ENCODE measurements at regions not wholly inside any gene's neighbourhood (a gene's known extent, or its start where the extent isn't known, plus 50 kb on each side); places are given as distances from the start of the nearest gene placed in this dataset.
"Not testable (repeated sequence)": the region's sequence is repeated elsewhere in the genome, so short reads cannot be mapped to it uniquely, and the experiment has no call there.

DNA sequence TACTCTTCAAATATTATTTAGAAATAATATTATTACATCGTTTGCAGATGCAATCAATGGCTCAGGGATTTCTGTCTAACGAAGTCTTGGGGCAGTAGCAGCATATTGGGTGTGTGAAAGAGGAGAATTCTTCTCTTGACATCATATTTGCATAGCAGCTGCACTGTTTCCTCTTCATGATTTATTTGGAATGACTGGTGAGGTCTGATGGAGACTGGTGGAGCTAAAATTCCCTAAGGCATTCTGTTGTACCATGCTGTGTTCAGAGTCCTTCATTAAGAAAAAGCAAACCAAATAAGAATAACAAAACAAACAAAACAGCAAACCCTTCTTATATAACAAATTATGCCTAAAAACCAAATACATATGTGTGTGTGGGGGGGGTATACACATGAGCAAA is 177.6 kb downstream of the DIRAS2 start:
- DNase-seq (ENCODE audit: low read depth) = no peak

DNA sequence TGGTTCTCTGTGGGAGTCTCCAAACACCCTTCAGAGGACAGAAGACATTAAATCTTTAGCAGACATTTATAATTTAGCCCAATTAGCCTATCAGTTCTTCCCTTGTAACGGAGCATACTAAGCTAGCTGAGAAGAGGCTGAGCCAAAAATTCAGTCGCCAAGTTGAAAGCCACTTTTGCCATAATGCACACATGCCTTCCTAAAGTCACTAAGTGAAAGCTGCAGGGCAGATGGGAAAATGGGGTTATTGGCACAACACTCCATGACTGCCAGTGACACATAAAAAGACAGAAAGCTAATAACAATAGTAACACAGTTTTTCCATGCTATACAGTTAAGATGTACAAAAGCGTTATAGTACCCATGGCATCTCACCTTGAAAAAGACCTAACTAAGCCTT is 176.2 kb downstream of the DIRAS2 start:
- no peak for DNase-seq (ENCODE audit: low read depth)

DNA sequence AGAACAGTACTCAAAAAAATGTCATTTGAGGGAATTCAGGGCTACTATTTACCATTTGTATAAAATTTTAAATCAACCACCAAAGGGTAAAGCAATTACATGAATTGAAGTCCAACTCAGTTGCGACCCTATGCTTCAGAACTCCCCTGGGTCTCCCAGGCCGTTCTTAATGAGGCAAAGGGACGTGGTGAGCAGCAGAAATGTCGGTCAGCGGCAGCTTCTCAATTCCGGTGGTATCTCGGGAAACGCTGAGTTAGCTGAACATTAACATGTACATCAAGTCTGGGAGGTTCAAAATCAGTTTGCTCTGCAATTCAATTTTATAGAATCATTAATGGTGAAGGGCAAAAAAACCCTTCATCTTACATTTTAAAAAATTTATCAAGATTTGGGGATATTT is 173.2 kb downstream of the DIRAS2 start:
- DNase-seq (ENCODE audit: low read depth) = no peak

DNA sequence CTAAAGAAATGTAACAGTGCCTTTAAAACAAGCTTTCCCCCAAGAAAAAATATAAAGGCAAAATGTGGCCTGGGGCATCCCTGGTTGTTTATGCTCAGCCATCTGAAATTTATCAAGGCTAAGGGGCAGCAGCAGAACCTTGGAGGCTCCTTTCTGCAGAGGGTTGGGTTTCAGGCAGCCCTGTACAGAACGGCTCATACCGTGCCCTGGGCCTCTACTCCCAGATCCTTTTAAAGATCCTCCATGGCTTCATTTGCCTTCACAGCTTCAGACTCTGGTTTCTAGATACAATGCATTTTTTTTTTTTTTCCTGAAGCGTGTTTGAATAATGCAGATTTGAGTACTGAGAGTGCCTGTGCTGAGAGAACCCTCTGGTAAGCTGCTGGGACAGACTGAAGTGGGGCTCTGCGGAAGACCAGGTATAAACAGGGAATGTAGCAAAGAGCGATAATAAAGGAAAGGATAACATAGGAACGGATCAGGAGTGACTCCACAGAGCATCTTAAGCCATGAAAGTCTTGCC is 172.7 kb downstream of the DIRAS2 start:
- DNase-seq (ENCODE audit: low read depth) = no peak

- no peak for DNase-seq (ENCODE audit: low read depth)
Measured at GRCh38 chr9:90476058-90476457, 166.6 kb downstream of the DIRAS2 start.

DNA sequence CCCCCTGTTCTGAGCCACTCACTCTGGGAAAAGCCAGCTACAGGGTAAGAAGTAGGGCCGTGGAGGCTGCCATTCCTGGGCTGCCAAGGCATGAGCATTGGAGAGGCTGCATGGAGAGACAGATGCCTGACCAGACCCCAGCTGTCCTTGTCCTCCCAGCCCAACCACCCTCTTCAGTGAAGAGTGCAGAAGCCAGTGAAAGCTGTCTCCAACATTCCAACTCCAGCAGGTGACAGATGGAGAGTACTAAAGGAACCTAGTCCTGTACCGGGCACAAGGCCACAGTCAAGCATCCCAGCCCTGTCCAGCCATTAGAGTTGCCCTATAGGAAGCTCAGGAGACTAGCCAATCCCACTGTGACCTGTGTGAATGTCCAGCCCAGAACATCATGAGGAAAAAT is 165.1 kb downstream of the DIRAS2 start:
- DNase-seq (ENCODE audit: low read depth) = no peak

DNA sequence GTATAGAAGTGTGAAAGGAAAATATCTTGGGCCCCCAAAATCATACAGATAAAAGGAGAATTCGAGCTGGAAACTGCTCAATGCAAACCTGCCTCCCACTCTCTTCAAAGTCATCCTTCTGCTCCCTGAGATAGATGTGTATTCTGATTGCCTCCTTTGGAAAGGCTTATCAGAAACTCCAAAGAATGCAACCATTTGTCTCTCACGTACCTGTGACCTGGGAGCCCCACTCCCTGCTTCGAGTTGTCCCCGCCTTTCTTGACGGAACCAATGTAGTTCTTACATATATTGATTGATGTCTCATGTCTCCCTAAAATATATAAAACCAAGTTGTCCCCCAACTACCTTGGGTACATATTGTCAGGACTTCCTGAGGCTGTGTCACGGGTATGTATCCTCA is 163.8 kb downstream of the DIRAS2 start:
- DNase-seq (ENCODE audit: low read depth) = no peak

- DNase-seq (ENCODE audit: low read depth) = no peak
Measured at GRCh38 chr9:90485028-90485427, 157.6 kb downstream of the DIRAS2 start.

- no peak for DNase-seq (ENCODE audit: low read depth)
Measured at GRCh38 chr9:90489066-90489465, 153.6 kb downstream of the DIRAS2 start.

GRCh38 chr9:90499761-90500160 is 142.9 kb downstream of the DIRAS2 start:
- no peak for DNase-seq (ENCODE audit: low read depth)

GRCh38 chr9:90502134-90502533 is 140.5 kb downstream of the DIRAS2 start:
- DNase-seq (ENCODE audit: low read depth) = no peak

DNA sequence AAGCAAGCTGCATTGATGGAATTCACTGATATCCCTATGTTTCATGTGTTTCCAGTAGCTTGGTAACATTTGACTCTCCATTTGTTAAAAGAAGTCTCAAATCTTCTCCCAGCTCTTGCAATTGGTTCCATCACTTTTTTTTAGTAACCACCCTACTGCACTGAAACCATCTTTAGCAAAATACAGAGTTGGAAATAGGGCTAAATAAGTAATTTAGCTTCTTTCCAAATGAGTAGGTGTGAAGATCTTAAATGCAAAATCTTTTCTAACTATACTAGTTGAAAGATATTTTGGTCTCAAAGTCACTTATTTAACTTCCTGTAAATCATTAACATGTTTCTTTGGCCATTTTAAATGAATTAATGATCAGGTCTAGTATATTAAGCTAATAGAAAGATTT is 138.1 kb downstream of the DIRAS2 start:
- no peak for DNase-seq (ENCODE audit: low read depth)

DNA sequence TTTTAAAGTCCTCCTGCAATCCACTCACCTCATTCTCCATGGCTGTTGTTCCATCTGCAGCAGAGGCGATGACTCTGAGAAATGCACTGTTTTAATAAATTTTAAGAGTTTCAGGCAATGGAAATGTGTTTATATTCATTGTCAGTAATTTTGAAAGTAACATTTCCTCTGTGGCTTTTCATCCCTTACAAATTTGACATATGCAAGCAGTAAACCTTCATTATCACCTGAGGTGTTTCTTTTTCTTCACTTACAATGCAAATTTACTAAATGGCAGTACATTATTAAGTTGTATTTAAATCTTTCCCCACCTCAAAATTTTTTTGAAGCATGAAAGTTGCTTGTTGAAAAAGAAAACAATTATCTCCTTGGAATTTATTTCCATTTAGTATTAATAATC is 136.9 kb downstream of the DIRAS2 start:
- no peak for DNase-seq (ENCODE audit: low read depth)

- not testable (repeated sequence) for DNase-seq (ENCODE audit: low read depth)
Measured at GRCh38 chr9:90506402-90506801, 136.2 kb downstream of the DIRAS2 start.

- no peak for DNase-seq (ENCODE audit: low read depth)
Measured at GRCh38 chr9:90507621-90508020, 135.0 kb downstream of the DIRAS2 start.

GRCh38 chr9:90508940-90509339 is 133.7 kb downstream of the DIRAS2 start:
- no peak for DNase-seq (ENCODE audit: low read depth)

GRCh38 chr9:90511711-90512110 is 130.9 kb downstream of the DIRAS2 start:
- no peak for DNase-seq (ENCODE audit: low read depth)

- no peak for DNase-seq (ENCODE audit: low read depth)
Measured at GRCh38 chr9:90514877-90515276, 127.7 kb downstream of the DIRAS2 start.

DNA sequence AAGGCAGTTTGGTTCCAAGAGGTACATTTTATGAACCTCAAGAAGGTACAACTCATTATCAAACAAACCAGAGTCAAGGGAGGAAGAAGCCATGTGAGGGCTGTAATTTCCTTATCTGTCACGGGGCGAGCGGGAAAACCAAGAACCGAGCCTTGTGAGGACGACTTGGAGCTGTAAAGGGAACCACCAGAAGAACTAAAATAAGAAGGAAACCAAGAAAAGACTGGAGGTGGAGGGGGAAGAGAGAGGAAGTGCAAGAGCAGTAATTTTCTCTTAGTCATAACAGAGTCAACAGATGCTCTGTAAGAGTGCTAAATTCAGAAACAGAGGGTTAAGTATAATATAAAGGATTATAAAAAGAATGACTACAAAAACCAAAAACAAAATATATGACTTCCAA is 127.1 kb downstream of the DIRAS2 start:
- no peak for DNase-seq (ENCODE audit: low read depth)

GRCh38 chr9:90517103-90517502 is 125.5 kb downstream of the DIRAS2 start:
- no peak for DNase-seq (ENCODE audit: low read depth)

DNA sequence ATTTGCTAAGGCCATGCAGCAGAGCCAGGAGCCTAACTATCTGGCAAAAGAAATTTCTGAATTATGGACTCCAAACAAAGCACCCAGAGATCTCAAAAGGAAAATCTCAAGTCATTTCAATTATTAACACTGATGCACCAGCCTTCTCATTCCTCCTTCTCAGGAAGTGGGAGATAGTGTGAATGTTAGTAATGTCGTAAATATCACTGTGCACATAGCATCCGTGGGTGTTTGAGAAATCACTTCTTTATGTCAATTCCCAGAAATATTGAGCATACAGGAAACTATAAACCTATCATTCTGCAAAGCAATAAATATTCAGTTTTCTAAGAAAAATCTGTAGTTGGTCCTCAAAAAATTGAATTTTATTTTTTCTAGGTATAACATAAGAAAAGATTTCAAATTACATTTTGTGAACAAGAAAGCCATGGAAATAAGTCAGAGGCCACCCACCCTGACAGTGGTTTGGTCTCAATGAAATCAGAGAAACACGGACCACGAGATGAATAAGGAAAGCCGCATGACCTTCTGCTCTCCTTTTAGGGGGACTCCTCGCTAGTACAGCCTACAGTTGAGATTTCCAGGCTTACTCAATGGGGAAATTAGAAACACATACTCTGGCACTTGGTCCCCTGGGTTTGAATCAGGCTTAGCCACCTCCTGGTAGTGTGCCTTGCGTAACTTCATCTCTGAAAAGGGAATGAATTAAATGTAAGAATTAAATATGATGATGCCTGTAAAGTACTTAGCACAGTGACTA is 120.6 kb downstream of the DIRAS2 start:
- no peak for DNase-seq (ENCODE audit: low read depth)

DNA sequence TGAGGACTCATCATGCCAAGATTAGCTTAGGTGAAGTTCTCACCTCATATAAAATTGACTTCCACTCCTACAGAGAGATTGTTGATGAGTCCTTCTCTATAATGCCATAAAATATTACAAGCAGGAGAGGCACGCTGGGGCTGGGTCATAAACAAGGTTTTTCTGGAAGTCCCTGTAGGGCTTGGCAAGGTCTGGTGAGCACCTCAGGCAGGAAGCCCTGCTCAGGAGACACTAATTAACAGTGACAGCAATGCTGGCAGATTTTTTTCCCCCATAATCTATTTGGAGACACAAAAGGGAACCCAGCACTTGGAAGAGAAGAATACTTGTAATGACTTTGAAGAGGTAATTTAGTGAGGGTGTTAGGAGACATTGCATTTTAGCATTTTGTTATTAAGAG is 118.7 kb downstream of the DIRAS2 start:
- no peak for DNase-seq (ENCODE audit: low read depth)

DNA sequence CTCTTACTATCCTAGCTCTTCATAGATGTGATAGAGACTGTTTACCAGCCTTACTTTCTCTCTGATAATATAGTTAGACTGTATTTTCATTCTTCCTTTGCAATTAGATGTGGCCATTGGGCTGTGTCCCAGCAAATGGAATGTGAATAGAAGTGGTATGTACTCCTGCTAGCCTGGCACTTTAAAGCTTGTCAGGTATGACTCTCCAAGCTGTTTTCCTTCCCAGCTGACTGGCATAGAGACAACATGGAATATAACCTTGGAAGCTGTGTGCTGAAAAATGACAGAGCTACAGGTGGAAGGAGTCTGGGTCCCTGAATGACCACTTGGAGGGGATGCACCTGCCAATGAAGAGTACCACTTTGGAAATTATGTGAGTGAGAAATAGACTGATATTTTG is 116.2 kb downstream of the DIRAS2 start:
- DNase-seq (ENCODE audit: low read depth) = no peak

DNA sequence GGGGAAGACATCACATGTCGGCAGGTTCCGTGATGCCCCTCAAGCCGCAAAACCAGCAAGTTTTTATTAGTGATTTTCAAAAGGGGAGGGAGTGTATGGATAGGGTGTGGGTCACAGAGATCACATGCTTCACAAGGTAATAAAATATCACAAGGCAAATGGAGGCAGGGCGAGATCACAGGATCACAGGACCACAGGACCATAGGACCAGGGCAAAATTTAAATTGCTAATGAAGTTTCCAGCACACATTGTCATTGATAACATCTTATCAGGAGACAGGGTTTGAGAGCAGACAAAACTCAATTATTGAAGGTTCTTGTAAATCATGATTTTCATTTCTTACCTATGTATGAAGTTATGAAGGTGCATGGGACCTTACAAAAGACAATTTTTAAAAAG is 106.5 kb downstream of the DIRAS2 start:
- DNase-seq (ENCODE audit: low read depth) = not testable (repeated sequence)
